Rectal smooth muscle tissue (tissue), 1 donor: ENCODE measurements at regions not wholly inside any gene's neighbourhood (a gene's known extent, or its start where the extent isn't known, plus 50 kb on each side); places are given as distances from the start of the nearest gene placed in this dataset.
A peak's percentile ranks its signal among the peaks of the same experiment; 100 is the strongest.

Experiments used
- H3K27ac ChIP-seq: one replicate; pipeline ENCODE4 v1.7.0; 2013; ENCODE audit warnings: low read depth, low read length, inconsistent platforms
- H3K27me3 ChIP-seq: one replicate; pipeline ENCODE4 v1.7.0; 2013; ENCODE audit warnings: low read length; ENCODE audit not compliant: control insufficient read depth, insufficient read depth
- H3K36me3 ChIP-seq: one replicate; pipeline ENCODE4 v1.7.0; 2013; ENCODE audit warnings: low read length; ENCODE audit not compliant: control insufficient read depth, insufficient read depth
- H3K4me1 ChIP-seq: one replicate; pipeline ENCODE4 v1.7.0; 2013; ENCODE audit warnings: low read length; ENCODE audit not compliant: control insufficient read depth, insufficient read depth
- H3K4me3 ChIP-seq: one replicate; pipeline ENCODE4 v1.7.0; 2013; ENCODE audit warnings: low read length
- H3K9ac ChIP-seq: one replicate; pipeline ENCODE4 v1.7.0; 2013; ENCODE audit warnings: low read length

GRCh38 chr20:53834749-53835148 is 235.6 kb downstream of the BCAS1 start:
- Histone ChIP-seq H3K9ac (no peak overlapping the region), H3K4me1 (peaks cover 3% of the 10 kb centered on the region), H3K36me3 (no peaks in the 10 kb centered on the region), H3K27me3 (no peaks in the 10 kb centered on the region), H3K4me3 (no peak overlapping the region), H3K27ac (no peak overlapping the region)

- Histone ChIP-seq H3K27me3 (no peaks in the 10 kb centered on the region), H3K9ac (no peak overlapping the region), H3K36me3 (no peaks in the 10 kb centered on the region), H3K4me3 (no peak overlapping the region), H3K27ac (no peak overlapping the region), H3K4me1 (peaks cover 3% of the 10 kb centered on the region)
Measured at GRCh38 chr20:53834062-53834442, 236.3 kb downstream of the BCAS1 start.

GRCh38 chr20:53833333-53834061 is 236.9 kb downstream of the BCAS1 start:
- Histone ChIP-seq H3K36me3 (no peaks in the 10 kb centered on the region), H3K27me3 (no peaks in the 10 kb centered on the region), H3K27ac (no peak overlapping the region), H3K9ac (no peak overlapping the region), H3K4me3 (no peak overlapping the region), H3K4me1 (peaks cover 3% of the 10 kb centered on the region)

- Histone ChIP-seq H3K36me3 (no peaks in the 10 kb centered on the region), H3K4me1 (peaks cover 5% of the 10 kb centered on the region), H3K9ac (no peak overlapping the region), H3K27ac (no peak overlapping the region), H3K27me3 (no peaks in the 10 kb centered on the region), H3K4me3 (no peak overlapping the region)
Measured at GRCh38 chr20:53832499-53832898, 237.9 kb downstream of the BCAS1 start.

GRCh38 chr20:53831812-53832211 is 238.2 kb upstream of the ZNF217 start:
- Histone ChIP-seq H3K36me3 (no peaks in the 10 kb centered on the region), H3K27ac (no peak overlapping the region), H3K4me3 (no peak overlapping the region), H3K4me1 (peaks cover 10% of the 10 kb centered on the region), H3K27me3 (no peaks in the 10 kb centered on the region), H3K9ac (no peak overlapping the region)

GRCh38 chr20:53831228-53831627 is 237.6 kb upstream of the ZNF217 start:
- H3K4me1 ChIP-seq: peaks cover 10% of the 10 kb centered on the region
- H3K27me3 ChIP-seq: no peaks in the 10 kb centered on the region
- no peaks in the 10 kb centered on the region for H3K36me3 ChIP-seq
- H3K9ac ChIP-seq: no peak overlapping the region
- no peak overlapping the region for H3K4me3 ChIP-seq
- no peak overlapping the region for H3K27ac ChIP-seq

GRCh38 chr20:53829724-53830521 is 236.3 kb upstream of the ZNF217 start:
- Histone ChIP-seq H3K4me1 (peaks cover 10% of the 10 kb centered on the region), H3K27ac (peak overlapping the region; percentile 67), H3K4me3 (peak overlapping the region; percentile 7), H3K27me3 (no peaks in the 10 kb centered on the region), H3K36me3 (no peaks in the 10 kb centered on the region), H3K9ac (no peak overlapping the region)

GRCh38 chr20:53829255-53829723 is 235.7 kb upstream of the ZNF217 start:
- H3K36me3 ChIP-seq: no peaks in the 10 kb centered on the region
- H3K4me1 ChIP-seq: peaks cover 10% of the 10 kb centered on the region
- H3K9ac ChIP-seq: no peak overlapping the region
- H3K27me3 ChIP-seq: no peaks in the 10 kb centered on the region
- H3K4me3 ChIP-seq: peak overlapping the region; percentile 14
- H3K27ac ChIP-seq: peak overlapping the region; percentile 67

- Histone ChIP-seq H3K9ac (no peak overlapping the region), H3K36me3 (no peaks in the 10 kb centered on the region), H3K4me1 (peaks cover 10% of the 10 kb centered on the region), H3K27me3 (no peaks in the 10 kb centered on the region), H3K27ac (peak overlapping the region; percentile 67), H3K4me3 (peak overlapping the region; percentile 14)
Measured at GRCh38 chr20:53828682-53829254, 235.1 kb upstream of the ZNF217 start.

- H3K4me3 ChIP-seq: no peak overlapping the region
- H3K27ac ChIP-seq: peak overlapping the region; percentile 67
- H3K27me3 ChIP-seq: no peaks in the 10 kb centered on the region
- H3K36me3 ChIP-seq: no peaks in the 10 kb centered on the region
- no peak overlapping the region for H3K9ac ChIP-seq
- peaks cover 10% of the 10 kb centered on the region for H3K4me1 ChIP-seq
Measured at GRCh38 chr20:53828088-53828681, 234.5 kb upstream of the ZNF217 start.

GRCh38 chr20:53827292-53828087 is 233.9 kb upstream of the ZNF217 start:
- peak overlapping the region; percentile 67 for H3K27ac ChIP-seq
- H3K9ac ChIP-seq: no peak overlapping the region
- H3K36me3 ChIP-seq: no peaks in the 10 kb centered on the region
- H3K4me1 ChIP-seq: peaks cover 10% of the 10 kb centered on the region
- no peak overlapping the region for H3K4me3 ChIP-seq
- no peaks in the 10 kb centered on the region for H3K27me3 ChIP-seq
